SK-N-MC (cell line): ENCODE measurements at regions not wholly inside any gene's neighbourhood (a gene's known extent, or its start where the extent isn't known, plus 50 kb on each side); places are given as distances from the start of the nearest gene placed in this dataset.

Experiments used
- EZH2 ChIP-seq: fragments of 200-600 bp; sonication (generic); IDR thresholded peaks from one replicate; pipeline ENCODE4 v1.6.1; 2017; ENCODE audit warnings: antibody characterized with exemption
- FOXP2 ChIP-seq: optimal IDR thresholded peaks from 2 replicates; pipeline ENCODE3; 2011; ENCODE audit warnings: mild to moderate bottlenecking, moderate library complexity; ENCODE audit not compliant: insufficient read depth; ENCODE audit errors: extremely low read length, control extremely low read depth
- POLR2AphosphoS5 ChIP-seq: IDR thresholded peaks from 2 replicates; pipeline ENCODE4 v1.6.1; 2012; ENCODE audit warnings: mild to moderate bottlenecking, low read depth, low read length, borderline replicate concordance

DNA sequence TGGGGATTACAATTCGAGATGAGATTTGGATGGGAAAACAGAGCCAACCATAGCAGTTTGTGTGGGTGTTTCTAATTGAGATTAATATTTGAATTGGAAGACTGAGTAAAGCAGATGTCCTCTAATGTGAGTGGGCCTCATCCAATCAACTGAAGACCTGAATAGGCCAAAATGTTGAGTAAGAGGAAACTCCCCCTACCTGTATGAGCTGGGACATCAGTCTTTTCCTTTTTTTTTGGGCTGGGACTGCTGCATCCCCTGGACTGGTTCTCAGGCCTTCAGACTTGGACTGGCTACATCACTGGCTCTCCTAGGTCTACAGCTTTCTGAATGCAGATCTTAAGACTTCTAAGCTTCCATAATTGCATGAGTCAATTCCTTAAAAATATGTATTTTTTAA, 144.1 kb downstream of the CD47 start:
- TF ChIP-seq EZH2 (no peak), POLR2AphosphoS5 (no peak), FOXP2 (no peak)
